GM19467 (cell line): ENCODE measurements at regions not wholly inside any gene's neighbourhood (a gene's known extent, or its start where the extent isn't known, plus 50 kb on each side); places are given as distances from the start of the nearest gene placed in this dataset.
"Not testable (repeated sequence)": the region's sequence is repeated elsewhere in the genome, so short reads cannot be mapped to it uniquely, and the experiment has no call there.

ENCODE experiments used
- ATAC-seq: cut with Tn5 transposase; IDR thresholded peaks from one replicate; pipeline ENCODE4 v1.9.1; 2021; ENCODE audit warnings: mild to moderate bottlenecking, moderate library complexity; ENCODE audit not compliant: unreplicated experiment

DNA sequence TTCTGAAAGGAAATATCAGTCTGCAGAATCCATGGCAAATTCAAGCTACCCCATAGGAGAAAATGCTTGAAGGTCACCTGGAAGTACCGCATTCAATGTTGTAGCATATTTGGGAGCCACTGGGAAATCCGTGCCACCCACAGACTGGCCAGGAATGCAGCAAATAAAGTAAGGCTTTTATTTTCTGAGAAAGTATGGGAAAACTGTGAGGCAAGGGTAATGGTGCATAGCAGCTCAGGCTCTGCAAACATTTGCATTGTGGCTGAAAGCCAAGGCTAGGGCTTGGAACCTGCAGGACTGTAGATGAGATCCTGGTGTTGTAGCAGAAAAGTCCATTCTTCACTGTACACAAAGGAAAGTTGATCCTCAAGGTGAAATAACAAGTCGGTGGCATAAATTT is 450.9 kb upstream of the NR3C2 start:
- ATAC-seq = no peak

DNA sequence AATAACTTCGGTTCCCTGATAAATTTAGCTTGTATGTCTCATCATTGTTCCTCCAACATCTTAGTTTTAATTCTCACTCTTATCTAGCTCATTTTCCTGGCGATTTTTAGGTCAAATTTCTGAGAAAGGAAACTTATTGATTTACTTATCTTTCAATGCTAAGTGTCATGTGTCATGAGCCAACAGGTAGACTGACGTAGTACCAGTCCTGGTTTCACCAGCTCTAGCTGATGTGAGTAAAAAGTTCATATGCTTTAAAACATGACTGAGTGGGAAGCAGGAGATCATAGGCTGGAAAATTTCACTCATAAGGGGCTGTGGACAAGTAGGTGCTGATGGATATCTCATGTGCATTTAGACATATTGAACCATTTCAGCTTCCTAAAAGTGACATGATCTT is 441.7 kb upstream of the NR3C2 start:
- ATAC-seq = no peak

DNA sequence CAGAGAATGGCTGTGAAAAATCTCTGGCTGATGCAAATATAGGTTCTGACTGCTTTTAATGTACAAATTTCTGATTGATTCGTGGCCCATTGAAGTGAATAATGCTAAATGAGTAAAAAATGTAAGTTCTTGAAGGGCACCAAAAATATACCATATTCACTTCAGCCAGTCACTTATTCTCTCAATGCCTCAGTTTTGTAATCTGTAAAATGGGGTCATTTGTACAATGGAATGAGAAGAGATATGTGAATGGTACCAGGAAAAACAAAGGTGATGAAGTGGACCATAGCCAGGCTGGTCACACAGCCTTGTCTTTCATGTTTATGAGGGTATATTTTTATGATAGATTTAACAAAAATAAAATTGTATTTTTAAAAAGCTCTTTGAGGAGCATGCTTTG is 441.2 kb upstream of the NR3C2 start:
- ATAC-seq = no peak

DNA sequence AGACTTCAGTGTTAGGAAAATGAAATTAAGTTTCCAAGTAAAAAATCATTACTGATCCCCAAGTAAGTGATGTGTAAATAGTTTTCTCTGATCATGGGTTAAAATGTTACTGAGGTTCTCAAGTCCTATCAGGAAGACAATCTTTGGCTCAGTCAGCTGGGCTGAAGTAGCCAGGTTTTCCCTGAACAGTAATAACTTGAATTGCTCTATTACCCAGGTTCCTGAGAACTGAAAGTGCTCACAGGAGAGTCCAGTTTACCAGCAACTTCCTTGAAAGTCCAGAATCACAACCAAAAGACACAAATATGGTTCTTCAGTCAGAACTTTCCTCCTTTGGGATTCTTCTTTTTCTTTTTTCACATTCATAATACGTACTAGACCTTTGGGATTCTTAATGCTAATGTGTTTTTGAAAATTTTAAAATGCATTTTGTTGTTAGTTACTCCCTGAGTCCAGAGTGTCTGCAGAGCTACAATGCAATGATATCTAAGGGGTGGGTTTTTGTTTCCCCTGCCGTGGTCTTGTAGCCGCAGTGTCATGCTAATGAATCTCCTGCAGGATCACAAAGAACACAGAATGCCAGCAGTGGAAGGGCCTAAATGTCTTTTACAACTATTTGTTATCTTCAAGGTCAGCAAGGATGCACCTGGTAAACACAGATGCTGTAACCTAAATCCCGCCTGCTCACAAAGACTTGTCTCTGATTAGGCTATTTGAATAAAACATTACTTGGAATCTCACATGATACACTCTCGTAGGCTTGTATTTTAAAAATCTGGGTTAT is 439.8 kb upstream of the NR3C2 start:
- ATAC-seq = no peak

DNA sequence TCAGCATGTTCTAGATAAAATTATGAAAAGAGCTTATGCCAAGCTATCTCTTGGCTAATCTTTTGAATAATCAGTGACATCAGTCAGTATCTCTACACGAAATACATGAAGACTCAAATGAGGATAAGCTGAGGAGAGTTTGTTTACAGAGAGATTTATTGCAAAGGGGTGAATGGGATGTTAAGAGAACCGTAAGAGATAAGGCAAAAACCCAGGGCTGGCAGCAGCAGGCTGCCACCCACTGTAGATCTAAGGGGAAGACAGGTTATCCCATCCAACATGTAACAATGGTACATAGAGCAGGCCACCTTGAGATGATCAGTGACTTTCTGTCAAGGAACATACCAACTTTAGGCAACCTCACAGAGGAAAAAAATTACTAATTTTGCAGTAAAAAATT is 432.1 kb upstream of the NR3C2 start:
- ATAC-seq = no peak

DNA sequence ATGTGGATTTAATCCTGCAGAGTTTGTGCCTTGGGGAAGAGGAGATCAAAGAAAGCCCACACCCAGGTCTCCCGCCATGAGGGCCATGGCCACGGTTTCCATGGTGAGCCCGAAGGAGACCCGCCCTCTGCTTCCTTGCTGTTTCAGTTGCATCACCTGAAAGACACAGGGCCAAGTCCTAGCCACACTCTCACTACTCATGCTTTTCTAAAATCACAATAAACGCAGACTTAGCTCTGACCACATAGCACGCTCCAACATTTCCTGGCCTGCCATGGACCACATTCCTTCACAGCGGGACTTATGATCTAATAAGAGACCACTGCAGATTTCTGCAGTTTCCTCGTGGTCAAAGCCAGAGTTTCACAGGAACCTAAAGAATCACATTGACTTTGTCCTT is 426.0 kb upstream of the NR3C2 start:
- ATAC-seq = no peak

DNA sequence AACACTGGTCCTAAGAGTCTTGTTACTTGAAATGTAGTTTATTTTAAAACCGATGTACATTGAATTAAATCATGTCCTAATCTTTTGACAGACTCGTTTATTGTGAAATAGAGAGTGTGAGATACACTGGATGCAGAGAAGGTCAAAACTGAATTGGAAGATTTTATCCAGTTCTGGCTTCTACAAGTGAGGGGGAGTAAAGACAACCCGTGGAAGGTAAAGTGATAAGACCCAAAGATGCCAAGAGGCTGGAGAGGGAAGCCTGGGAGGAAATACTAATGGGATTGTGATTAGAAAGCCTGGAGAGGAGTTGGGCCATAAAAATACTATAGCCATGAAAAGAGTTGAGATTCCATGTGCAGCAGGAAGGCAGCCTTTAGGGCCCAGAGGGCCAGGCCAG is 424.5 kb upstream of the NR3C2 start:
- ATAC-seq = no peak

DNA sequence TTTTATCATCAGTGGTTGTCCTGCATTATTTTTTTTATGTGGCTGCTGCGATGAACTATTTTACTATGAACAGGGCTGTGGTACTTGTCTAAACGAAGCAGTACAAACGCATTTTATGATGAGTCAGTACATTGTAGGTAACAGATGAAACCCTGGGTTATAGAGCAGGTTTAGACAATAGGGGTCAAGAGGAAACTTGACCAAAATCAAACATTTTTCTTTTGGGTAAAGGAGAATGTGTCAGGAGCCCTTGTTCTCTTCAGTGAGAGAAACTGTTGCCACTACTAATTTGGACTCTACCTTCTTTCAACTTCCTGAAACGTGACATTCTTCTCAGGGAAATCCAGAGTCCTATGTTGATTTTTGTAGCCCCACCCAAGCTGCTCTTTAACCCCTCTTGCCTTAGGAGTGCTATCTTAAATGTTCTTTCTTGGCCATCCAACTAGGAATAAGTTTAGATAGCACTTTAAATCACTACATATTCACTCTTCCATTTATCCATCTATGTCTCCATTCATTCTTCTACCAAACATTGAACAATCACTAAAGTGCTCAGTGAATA is 415.8 kb upstream of the NR3C2 start:
- no peak for ATAC-seq

DNA sequence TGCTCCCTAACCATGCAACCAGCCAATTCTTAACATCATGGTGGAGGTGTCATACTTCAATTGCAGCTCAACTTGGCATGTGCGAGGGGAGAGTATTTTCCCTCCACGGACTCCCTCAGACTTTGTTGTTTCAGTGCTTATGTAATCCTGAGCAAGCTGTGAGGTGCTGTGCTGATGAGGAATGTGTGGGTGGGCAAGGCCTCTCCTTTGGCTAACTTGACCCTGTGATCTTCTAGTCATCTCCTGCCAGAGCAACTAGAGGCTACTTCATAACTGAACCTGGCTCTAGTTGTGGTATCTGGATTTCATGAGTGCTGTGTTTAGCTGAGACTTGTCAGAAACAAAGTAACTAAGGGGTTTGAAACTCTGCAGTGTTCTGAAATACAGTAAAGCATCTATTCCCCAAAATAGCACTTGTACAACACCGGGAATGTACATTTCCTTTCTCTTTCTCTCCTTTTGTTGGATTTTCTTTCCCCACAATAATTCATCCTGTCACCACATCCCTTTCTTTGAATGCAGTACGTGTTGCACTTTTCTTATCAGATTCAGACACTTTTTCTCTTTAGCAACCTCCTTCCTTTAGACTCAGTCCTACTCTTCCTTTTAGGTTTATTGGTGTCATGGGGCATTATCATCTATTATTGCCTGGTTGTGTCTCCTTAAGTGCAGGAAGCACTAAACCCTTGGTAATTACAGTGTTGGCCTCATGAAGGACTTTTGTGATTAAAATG is 415.2 kb upstream of the NR3C2 start:
- ATAC-seq = no peak

DNA sequence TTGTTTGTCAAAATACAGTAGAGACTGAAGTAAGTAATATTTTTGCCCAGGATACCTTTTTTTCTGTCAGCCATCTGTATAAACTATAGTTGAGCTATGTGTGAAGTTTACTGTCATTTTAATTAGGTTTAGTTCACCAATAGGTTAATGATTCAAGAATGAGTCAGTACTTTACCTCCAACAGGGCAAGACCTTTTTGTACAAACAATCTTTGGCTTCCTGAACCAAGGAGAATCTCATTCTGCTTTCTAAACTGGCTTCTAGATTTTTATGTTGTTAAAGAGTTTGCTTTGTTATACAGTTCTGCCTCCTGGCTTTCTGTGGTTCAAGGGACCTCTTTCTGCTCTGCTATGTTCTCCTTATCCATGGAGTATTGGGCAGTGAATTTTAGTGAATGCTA is 412.0 kb upstream of the NR3C2 start:
- no peak for ATAC-seq

DNA sequence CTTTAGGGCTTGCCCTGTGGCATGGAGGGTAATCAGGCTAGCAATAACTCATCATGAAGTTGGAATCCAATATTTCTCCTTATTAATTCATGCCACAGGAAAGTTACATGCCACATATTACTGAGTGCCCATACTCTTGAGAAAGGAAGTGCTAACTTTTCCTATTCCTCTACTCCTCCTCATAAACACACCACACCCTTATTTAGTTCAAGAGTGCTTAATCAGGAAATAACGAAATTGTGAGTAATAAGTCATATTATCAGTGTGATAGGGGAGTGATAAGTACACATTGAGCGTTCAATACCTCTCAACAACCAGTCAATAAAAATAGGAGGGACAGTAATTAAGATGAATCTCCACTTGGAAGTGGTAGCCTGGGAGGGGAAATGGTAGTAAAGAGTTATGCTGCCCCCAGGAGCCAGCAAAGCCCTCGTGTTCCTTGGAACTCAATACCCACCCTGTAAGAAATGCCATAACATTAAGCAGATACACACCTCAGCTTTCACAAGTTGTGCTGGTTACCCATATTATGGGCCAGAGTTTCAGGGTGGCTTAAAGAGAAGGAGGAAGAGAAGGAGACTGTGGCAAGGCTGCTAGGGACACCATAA is 410.0 kb upstream of the NR3C2 start:
- no peak for ATAC-seq

DNA sequence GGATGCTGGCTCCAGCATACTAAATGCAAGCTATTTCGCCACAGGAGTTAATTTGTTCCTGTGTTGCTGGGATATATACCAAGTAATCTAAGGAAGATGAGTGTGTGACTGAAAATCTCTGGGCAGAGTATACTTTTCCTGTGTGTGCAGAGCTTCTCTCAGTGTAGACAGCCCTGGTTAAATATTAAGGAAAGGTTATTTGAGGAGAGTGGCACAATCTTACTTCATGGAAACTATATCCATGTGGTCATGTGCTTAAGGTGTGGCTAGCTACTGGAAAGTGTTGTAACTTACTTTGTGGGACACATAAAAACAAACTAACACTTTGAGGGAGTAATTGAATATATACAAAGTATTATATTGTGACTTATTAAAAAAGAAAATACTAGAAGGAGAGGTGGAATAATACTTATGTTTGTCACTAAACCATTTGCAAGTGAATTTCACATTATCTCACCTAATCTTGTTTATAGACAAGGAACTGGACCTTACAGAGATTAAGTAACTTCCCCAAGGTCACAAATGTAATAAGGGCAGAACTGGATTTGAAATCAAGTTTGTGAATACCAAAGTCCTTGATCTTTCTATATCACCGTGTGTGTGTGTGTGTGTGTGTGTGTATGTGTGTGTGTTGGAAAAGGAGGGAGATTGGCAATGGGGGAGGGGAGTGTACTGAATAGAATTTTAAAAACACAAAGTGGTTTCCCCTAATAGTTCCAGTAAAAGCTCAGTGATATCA is 408.2 kb upstream of the NR3C2 start:
- no peak for ATAC-seq

DNA sequence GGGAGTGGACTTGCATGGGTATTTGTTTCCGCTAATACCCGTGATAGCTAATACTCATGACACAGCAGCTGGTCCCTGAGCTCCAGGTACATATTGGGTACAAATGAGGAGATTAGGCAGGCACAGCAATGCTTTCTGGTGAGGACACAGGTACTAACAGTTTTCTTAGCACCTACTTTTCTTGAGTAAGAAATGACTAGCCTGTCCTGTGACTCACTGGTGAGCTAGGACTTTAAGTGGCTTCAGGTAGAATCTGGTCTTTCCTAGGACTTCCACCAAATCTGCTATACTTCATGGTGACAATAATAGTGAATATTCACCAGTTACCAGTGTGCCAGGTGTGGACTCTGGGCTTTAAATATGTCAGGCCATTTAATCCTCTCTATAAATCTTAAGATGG is 407.4 kb upstream of the NR3C2 start:
- ATAC-seq = no peak

DNA sequence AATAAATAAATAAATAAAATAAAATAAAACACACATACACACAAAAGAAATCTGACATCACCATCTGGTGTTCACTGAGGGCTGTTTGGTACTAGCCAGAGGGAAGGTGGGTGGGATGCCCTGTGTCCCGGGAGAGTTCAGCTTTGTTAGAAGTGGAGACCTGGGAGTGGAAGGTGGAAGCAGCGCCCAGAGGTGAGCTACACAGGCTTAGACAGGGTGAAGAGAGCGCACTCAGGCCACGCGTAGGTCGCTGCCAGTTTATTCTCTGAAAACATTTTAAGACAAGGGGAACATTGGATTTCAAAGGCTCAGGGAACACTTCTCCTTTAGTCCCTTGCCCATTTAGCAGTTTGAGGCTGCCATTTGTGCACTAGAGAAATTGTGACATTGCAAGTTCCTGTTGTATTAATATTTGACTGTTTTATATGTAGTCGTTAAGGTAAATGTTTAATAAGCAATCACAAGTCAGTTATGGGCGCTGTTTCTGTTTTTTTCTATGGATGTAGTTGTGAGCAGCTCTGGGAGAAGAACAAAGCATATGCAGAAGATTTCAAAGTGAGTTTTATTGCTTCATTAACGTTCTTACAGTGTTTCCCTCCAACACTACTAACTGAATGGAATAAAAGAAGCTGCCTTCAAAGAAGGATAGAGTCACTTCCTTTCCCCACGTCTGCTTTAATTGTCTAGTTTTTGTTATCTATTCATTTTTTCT is 405.5 kb upstream of the NR3C2 start:
- ATAC-seq = no peak

DNA sequence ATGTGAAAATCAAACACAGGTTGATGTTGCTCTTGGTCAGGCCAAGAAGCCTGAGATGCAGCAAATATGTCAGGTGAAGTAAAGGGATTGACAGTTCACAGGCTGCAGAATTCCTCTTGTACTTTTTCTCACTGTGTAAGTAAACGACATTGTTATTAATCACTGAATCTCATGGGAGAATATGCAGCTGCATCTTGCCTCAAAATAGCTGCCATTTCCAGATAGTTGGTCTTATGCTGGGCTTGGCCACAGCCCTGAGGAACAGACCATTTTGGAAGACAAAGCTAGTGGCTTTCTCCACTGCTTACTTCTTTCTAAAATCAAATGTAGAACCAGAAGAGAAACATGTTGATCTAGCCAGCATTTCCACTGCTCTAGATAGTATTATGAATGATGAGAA is 403.4 kb upstream of the NR3C2 start:
- no peak for ATAC-seq

DNA sequence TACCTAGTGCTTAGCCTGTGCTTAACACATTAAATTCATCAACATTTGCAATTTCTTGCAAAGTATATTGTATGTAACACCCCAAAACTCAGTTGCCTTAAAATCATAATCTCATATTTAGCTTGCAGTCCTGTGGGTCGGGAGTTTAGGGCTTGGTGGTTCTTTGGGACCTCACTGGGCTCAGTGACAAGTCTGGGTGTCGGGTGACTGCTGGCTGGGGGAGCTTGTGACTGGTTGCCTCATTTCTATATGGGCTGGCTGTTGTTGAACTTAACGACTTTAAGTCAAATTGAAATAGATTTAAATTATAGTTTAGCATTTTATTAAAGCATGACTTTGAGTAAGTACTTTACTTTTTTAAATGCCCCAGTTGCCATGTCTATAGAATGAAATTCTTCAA is 401.4 kb upstream of the NR3C2 start:
- no peak for ATAC-seq

DNA sequence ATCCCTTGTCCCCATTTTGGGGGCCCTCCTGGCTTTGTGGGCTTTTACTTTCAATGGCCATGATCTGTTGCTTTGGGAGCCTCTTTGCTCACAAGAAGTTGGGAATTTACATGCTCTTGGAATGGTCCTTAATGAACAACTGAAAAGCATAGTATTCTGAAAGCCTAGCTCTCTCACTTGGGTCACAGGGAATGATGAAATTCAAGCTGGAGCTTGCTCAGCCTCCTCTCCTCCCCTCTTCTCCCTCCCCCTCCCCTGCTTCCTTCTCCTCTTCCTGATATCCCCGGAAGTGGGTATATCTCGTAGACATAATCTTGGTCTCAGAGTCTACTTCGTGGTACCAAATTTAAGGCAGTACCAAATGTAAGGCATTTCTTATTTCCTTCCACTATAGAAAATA is 400.6 kb upstream of the NR3C2 start:
- ATAC-seq = no peak

DNA sequence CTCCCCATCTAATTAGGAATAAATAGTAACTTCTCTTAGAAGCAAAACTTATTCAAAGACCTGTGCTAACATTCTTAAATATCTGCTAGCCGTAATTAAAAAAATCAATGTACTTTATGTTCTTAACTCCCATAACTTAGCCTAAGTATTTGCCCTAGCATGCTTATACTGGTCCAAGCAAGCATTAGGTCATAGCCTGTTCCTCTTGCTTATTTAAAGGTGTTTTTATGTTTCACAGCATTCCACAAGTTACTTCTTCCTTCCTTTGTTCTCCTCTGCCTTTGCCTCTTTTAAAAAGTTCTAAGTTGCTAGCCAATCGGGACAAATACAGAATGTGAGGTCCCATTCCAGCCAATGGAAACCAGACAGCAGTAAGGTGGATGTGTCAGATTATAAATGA is 395.4 kb upstream of the NR3C2 start:
- ATAC-seq = not testable (repeated sequence)

DNA sequence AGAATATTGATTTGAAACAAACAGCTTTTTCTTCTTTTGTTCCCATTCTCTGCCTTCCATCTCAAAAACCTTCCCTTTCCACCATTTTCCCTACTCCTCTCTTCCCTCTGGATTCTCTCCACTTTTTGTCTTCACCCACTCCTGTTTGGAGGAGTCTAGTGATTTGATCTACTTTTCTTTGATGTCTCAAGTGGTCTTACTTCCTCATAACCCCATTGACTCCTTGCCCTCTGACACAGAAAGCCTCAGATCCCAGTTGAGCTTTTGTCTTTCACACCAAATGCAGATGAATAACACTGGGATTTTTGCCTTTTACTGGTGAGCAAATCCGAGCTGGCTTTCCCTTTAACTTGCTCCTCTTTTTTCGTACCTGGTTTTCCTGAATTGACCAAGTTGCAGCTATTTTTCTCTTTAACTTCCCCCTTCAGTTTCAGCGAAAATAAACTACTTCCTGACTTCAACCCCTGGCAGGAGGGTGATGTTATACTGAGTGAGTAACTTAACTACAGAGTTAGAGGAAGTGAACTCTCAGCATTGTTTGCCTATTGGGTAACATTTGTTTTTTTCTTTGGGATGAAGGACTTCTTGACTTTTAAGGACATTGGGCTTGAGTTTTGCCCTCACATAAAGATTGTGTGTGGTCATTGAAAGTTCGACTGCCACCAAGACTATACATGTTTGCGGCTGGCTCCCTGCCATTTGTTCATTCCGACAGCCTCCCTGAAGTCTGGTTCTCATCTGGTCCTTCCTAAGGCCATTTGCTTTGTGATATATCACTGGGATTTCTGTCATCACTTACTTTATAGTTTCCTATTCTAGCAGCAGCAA is 392.8 kb upstream of the NR3C2 start:
- ATAC-seq = no peak

DNA sequence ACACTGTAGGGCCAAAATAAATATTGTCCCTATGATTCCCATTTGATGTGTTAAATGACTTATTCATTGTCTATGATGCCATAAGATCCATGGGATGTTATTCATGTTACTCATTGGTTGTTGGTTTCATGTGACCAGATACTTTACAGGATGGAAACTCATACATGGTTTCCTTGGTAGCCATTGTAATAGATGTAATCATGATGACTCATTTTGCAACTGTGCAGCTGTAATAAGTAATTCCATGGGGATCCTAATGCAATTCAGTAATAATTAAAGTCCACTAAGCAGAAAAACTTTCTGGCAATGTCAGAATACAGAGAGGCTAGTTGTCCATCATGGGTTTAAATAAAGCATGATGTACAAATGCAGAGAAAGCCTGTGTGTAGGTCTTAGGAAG is 389.7 kb upstream of the NR3C2 start:
- ATAC-seq = no peak
